ENCODE measurements at regions not wholly inside any gene's neighbourhood (a gene's known extent, or its start where the extent isn't known, plus 50 kb on each side); places are given as distances from the start of the nearest gene placed in this dataset.

DNA sequence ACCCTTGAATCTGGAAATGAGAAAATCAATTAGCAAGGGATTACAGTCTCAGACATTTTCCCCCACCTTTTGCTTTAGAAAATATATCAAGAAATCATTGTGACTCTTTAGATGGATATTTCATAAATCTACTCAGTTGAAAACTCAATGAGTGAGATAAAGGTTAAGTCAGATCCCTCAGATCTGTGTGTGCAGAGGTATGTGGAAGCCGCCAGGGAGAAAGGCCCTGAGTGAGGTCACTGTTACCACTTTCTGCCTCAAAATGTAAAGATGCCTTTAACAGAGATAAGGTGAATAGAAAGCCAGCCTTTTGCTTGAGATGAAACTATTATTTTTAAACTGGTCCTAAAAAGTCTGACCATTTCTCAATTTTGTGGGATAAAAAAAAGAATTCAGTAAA lies 225.6 kb upstream of the HES1 start:
- Histone ChIP-seq H3K4me3 (ENCODE audit: low read length in 2 of 2) (no peak overlapping the region), H3K27me3 (ENCODE audit: control insufficient read depth in 1 of 2, insufficient read depth in 2 of 2, low read length in 1 of 2) (no peaks in the 10 kb centered on the region), H3K9me3 (ENCODE audit: control insufficient read depth, low read length) (peaks cover 2% of the 10 kb centered on the region), H3K27ac (ENCODE audit: low read depth in 1 of 2, low read length in 2 of 2) (no peak overlapping the region), H3K4me1 (ENCODE audit: control insufficient read depth in 1 of 2, insufficient read depth in 2 of 2, low read length in 2 of 2) (no peaks in the 10 kb centered on the region), H3K36me3 (ENCODE audit: control insufficient read depth in 1 of 2, insufficient read depth in 2 of 2, low read length in 1 of 2) (no peaks in the 10 kb centered on the region)
- intact Hi-C loops (cut with DNase I): no loop called here
- no peak for DNase-seq
- no peak for ATAC-seq (ENCODE audit: low FRiP score)
- WGBS, 2 donors: 95 to 97% methylated on average over 1 of the region's 1 CpG

DNA sequence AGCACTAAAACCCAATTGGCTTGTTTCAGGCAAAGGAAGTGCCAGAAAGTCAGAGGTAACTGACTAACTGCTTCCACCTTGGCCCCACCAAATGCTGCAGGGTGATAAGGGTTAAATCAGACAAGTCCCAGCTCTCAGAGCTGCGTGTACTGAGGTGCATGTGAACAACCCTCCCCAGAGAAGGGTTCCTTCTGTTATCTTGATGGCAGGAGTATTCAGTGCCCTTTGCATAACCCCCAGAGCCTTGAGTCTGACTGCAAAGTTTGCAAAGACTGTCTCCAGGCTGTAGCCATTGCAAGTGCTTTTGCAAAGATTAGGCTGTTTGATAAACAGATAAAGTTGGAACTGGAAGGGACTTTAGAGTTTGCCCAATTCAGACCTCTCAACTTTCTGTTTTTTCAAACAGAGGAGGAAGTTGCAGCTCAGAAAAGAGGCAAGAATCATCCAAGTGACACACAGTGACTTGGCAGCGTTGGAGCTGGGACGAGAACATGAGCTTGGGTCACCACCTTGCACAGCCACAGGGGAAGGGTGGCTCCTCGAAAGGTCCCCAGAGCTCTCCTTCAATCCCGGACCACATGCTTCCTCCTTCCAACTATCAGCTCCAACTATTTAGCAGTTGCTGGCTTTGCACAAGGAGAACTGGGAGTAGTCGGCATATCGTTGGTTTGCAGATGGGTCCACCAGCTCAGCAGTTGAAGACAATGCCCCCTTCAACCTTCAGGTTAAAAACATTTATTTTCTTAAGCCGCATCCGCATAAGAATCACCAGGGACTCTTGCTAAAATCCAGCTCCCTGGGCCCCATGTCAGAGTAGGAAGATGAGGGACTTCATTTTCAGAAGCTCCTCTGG lies 224.8 kb upstream of the HES1 start:
- H3K27me3 ChIP-seq (ENCODE audit: control insufficient read depth in 1 of 2, insufficient read depth in 2 of 2, low read length in 1 of 2): no peaks in the 10 kb centered on the region
- H3K9me3 ChIP-seq (ENCODE audit: control insufficient read depth, low read length): peaks cover 2% of the 10 kb centered on the region
- ATAC-seq (ENCODE audit: low FRiP score) (peak; percentile 17), DNase-seq (no peak)
- no peaks in the 10 kb centered on the region for H3K4me1 ChIP-seq (ENCODE audit: control insufficient read depth in 1 of 2, insufficient read depth in 2 of 2, low read length in 2 of 2)
- H3K4me3 ChIP-seq (ENCODE audit: low read length in 2 of 2): no peak overlapping the region
- H3K27ac ChIP-seq (ENCODE audit: low read depth in 1 of 2, low read length in 2 of 2): no peak overlapping the region
- H3K36me3 ChIP-seq (ENCODE audit: control insufficient read depth in 1 of 2, insufficient read depth in 2 of 2, low read length in 1 of 2): no peaks in the 10 kb centered on the region
- 27 to 36% methylated on average over 9 of the region's 9 CpGs for WGBS, 2 donors
- intact Hi-C loops (cut with DNase I): no loop called here

DNA sequence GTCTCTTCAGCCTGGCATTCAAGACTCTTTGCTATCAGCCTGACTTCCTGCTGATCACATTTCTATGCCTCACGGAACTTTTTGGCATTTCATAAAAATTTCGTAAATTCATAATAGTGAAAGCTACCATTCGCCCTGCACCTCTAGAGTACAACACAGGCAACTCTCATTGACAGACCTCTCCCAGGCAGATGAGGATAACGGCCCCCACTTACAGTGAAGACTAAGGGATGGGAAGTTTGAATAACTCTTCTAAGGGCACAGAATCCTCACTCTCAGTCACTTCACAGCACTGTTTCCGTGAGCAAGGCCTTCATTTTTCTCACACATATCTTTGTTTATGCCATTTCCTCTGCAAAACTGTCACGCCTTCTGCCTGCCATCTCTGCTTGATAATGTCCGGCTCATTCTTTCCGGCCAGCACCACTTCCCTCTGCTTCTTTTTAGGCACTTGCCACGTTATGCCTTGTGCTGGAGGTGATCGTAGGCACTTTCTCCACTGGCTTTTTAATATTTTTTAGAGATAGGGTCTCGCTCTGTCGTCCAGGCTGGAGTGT lies 224.1 kb upstream of the HES1 start:
- Histone ChIP-seq H3K27me3 (ENCODE audit: control insufficient read depth in 1 of 2, insufficient read depth in 2 of 2, low read length in 1 of 2) (no peaks in the 10 kb centered on the region), H3K36me3 (ENCODE audit: control insufficient read depth in 1 of 2, insufficient read depth in 2 of 2, low read length in 1 of 2) (no peaks in the 10 kb centered on the region), H3K4me3 (ENCODE audit: low read length in 2 of 2) (no peak overlapping the region), H3K9me3 (ENCODE audit: control insufficient read depth, low read length) (peaks cover 2% of the 10 kb centered on the region), H3K4me1 (ENCODE audit: control insufficient read depth in 1 of 2, insufficient read depth in 2 of 2, low read length in 2 of 2) (no peaks in the 10 kb centered on the region), H3K27ac (ENCODE audit: low read depth in 1 of 2, low read length in 2 of 2) (no peak overlapping the region)
- ATAC-seq (ENCODE audit: low FRiP score) (no peak), DNase-seq (no peak)
- intact Hi-C loops (cut with DNase I): no loop called here
- 94% methylated on average over 12 of the region's 12 CpGs for WGBS, 2 donors

DNA sequence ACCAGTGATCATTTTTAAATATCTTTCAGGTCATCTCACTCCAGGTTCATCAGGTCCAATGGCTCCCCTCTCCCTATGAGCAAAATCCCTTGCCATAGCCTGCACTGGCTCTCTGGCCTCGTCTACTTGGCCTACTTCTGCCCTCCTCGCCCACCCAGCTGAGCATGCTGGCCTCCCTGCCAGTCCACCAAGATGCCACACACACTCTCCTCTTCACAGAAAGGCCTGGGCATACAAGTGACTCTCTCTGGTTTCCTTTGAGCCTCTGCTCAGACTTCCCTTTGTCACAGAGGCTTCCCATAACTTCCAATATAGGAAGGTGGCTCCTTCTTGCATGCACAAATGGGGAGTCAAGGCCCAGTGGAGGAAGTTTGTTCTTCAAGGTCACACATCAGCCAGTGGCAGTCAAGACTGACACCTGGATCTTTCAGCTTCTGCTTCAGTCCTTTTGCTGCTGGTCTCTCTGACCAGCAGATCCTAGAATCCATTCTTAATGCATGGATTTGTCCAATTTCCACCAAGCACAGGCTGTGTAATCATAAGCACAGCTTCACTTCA lies 223.2 kb upstream of the HES1 start:
- 92 to 94% methylated on average over 2 of the region's 2 CpGs for WGBS, 2 donors
- H3K9me3 ChIP-seq (ENCODE audit: control insufficient read depth, low read length): peaks cover 2% of the 10 kb centered on the region
- ATAC-seq (ENCODE audit: low FRiP score): no peak
- no peaks in the 10 kb centered on the region for H3K36me3 ChIP-seq (ENCODE audit: control insufficient read depth in 1 of 2, insufficient read depth in 2 of 2, low read length in 1 of 2)
- intact Hi-C loops (cut with DNase I): no loop called here
- H3K27ac ChIP-seq (ENCODE audit: low read depth in 1 of 2, low read length in 2 of 2): no peak overlapping the region
- DNase-seq: no peak
- no peak overlapping the region for H3K4me3 ChIP-seq (ENCODE audit: low read length in 2 of 2)
- H3K4me1 ChIP-seq (ENCODE audit: control insufficient read depth in 1 of 2, insufficient read depth in 2 of 2, low read length in 2 of 2): no peaks in the 10 kb centered on the region
- H3K27me3 ChIP-seq (ENCODE audit: control insufficient read depth in 1 of 2, insufficient read depth in 2 of 2, low read length in 1 of 2): no peaks in the 10 kb centered on the region

DNA sequence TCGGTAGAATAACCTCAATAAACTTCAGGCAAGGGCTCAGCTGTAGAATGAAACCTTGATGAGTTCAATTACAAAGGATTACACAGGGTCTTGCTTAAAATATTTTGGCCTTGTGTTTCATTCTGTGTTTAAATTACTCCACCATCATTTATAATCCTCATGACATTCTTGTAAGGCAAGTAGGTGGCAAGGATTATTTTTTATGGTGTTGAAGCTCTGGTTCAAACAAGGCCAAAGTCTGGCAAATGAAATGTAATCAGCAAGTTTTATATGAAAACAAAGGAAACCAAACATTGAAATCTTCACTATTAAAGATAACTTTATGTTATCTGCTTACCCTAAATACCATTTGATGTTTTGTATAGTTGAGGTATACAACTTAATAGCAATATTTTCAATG lies 221.3 kb upstream of the HES1 start:
- ATAC-seq (ENCODE audit: low FRiP score) (no peak), DNase-seq (no peak)
- no peak overlapping the region for H3K4me3 ChIP-seq (ENCODE audit: low read length in 2 of 2)
- H3K27ac ChIP-seq (ENCODE audit: low read depth in 1 of 2, low read length in 2 of 2): no peak overlapping the region
- 95% methylated on average over 1 of the region's 1 CpG for WGBS, 2 donors
- H3K36me3 ChIP-seq (ENCODE audit: control insufficient read depth in 1 of 2, insufficient read depth in 2 of 2, low read length in 1 of 2): no peaks in the 10 kb centered on the region
- no peaks in the 10 kb centered on the region for H3K9me3 ChIP-seq (ENCODE audit: control insufficient read depth, low read length)
- no peaks in the 10 kb centered on the region for H3K27me3 ChIP-seq (ENCODE audit: control insufficient read depth in 1 of 2, insufficient read depth in 2 of 2, low read length in 1 of 2)
- H3K4me1 ChIP-seq (ENCODE audit: control insufficient read depth in 1 of 2, insufficient read depth in 2 of 2, low read length in 2 of 2): no peaks in the 10 kb centered on the region
- intact Hi-C loops (cut with DNase I): no loop called here

DNA sequence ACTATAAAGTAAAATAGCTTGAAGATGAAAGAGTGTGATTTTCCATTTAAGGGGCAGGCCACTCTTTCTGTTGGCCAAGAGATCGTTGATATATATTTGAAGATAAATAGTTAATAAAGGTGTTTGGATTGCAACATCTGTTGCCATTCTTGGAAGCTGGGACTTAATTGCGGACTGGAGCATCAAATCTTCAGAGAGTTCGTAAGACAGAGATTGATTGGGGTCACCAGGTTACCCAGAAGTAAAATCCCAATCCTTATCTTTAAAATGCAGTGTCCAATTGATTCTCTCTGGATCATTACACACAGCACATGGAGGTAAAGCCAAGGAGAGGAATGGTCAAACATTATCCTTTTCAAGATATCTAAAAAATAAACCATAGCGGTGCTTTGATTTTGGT lies 220.8 kb upstream of the HES1 start:
- no peaks in the 10 kb centered on the region for H3K36me3 ChIP-seq (ENCODE audit: control insufficient read depth in 1 of 2, insufficient read depth in 2 of 2, low read length in 1 of 2)
- H3K27ac ChIP-seq (ENCODE audit: low read depth in 1 of 2, low read length in 2 of 2): no peak overlapping the region
- 96% methylated on average over 4 of the region's 4 CpGs for WGBS, 2 donors
- H3K27me3 ChIP-seq (ENCODE audit: control insufficient read depth in 1 of 2, insufficient read depth in 2 of 2, low read length in 1 of 2): no peaks in the 10 kb centered on the region
- DNase-seq: no peak
- H3K4me1 ChIP-seq (ENCODE audit: control insufficient read depth in 1 of 2, insufficient read depth in 2 of 2, low read length in 2 of 2): no peaks in the 10 kb centered on the region
- no peaks in the 10 kb centered on the region for H3K9me3 ChIP-seq (ENCODE audit: control insufficient read depth, low read length)
- intact Hi-C loops (cut with DNase I): no loop called here
- ATAC-seq (ENCODE audit: low FRiP score): no peak
- no peak overlapping the region for H3K4me3 ChIP-seq (ENCODE audit: low read length in 2 of 2)

DNA sequence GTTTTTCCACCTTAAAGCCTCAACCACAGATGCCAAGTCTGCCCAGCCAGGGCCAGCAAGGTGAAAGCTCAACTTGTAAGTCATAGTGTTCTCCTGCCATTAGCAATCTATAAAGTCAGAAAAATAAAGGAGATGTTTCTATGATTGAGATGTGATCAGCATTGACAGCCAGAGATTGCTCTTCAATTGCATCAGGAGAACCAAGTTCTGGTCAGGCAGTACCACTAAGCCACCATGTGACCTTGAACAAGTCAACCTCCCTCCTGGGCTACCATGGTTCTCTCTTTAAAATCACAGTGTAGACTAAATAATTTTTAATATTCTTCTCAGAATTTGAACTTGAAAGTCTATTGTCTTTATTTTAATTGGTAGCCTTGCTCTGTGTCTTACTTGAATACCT lies 220.3 kb upstream of the HES1 start:
- no peaks in the 10 kb centered on the region for H3K4me1 ChIP-seq (ENCODE audit: control insufficient read depth in 1 of 2, insufficient read depth in 2 of 2, low read length in 2 of 2)
- no peaks in the 10 kb centered on the region for H3K36me3 ChIP-seq (ENCODE audit: control insufficient read depth in 1 of 2, insufficient read depth in 2 of 2, low read length in 1 of 2)
- intact Hi-C loops (cut with DNase I): no loop called here
- no peak for DNase-seq
- no peak overlapping the region for H3K4me3 ChIP-seq (ENCODE audit: low read length in 2 of 2)
- H3K27ac ChIP-seq (ENCODE audit: low read depth in 1 of 2, low read length in 2 of 2): no peak overlapping the region
- ATAC-seq (ENCODE audit: low FRiP score): no peak
- no peaks in the 10 kb centered on the region for H3K27me3 ChIP-seq (ENCODE audit: control insufficient read depth in 1 of 2, insufficient read depth in 2 of 2, low read length in 1 of 2)
- H3K9me3 ChIP-seq (ENCODE audit: control insufficient read depth, low read length): no peaks in the 10 kb centered on the region

DNA sequence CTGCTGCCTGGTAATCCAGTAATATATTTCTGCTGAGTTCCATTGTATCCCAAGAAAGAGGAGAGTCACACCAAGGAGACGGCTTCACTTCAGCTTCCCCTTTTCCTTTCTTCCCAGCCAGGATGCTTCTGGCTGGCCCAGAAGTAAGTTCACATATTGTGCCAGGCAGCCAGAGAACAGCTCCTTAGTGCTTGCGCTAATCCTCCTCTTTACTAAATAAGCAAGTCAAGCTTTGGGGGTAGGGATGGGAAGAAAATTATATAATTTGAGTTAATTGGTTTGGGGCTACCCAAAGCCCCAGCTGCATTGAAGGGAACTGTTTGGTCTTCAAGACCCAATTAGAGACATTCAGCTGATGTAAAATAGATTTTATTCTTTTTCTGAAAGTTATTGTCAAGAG lies 218.8 kb upstream of the HES1 start:
- ATAC-seq (ENCODE audit: low FRiP score): no peak
- 80 to 91% methylated on average over 2 of the region's 2 CpGs for WGBS, 2 donors
- no peaks in the 10 kb centered on the region for H3K9me3 ChIP-seq (ENCODE audit: control insufficient read depth, low read length)
- intact Hi-C loops (cut with DNase I): no loop called here
- no peak overlapping the region for H3K27ac ChIP-seq (ENCODE audit: low read depth in 1 of 2, low read length in 2 of 2)
- H3K4me3 ChIP-seq (ENCODE audit: low read length in 2 of 2): no peak overlapping the region
- H3K4me1 ChIP-seq (ENCODE audit: control insufficient read depth in 1 of 2, insufficient read depth in 2 of 2, low read length in 2 of 2): no peaks in the 10 kb centered on the region
- no peaks in the 10 kb centered on the region for H3K36me3 ChIP-seq (ENCODE audit: control insufficient read depth in 1 of 2, insufficient read depth in 2 of 2, low read length in 1 of 2)
- no peak for DNase-seq
- no peaks in the 10 kb centered on the region for H3K27me3 ChIP-seq (ENCODE audit: control insufficient read depth in 1 of 2, insufficient read depth in 2 of 2, low read length in 1 of 2)

DNA sequence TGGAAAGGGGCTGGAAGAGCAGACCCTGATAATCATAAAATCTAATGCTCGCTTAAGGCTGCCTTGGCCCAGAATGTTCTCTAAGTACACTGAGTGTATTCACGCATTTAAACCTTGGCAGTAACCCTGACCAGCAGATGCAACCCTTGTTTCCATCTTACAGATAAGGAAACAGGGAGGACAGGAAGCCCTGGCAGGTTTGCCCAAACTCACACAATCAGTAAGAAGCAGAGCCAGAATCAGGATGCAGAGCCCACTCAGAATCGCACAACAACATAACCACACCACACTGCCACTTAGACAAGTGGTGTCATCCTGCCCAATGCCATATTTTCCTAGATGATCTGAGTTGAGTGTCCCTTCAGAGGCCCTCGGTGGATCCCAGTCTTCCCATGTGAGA lies 214.5 kb upstream of the HES1 start:
- no peak for ATAC-seq (ENCODE audit: low FRiP score)
- Histone ChIP-seq H3K4me3 (ENCODE audit: low read length in 2 of 2) (no peak overlapping the region), H3K27ac (ENCODE audit: low read depth in 1 of 2, low read length in 2 of 2) (no peak overlapping the region), H3K4me1 (ENCODE audit: control insufficient read depth in 1 of 2, insufficient read depth in 2 of 2, low read length in 2 of 2) (no peaks in the 10 kb centered on the region), H3K27me3 (ENCODE audit: control insufficient read depth in 1 of 2, insufficient read depth in 2 of 2, low read length in 1 of 2) (no peaks in the 10 kb centered on the region), H3K9me3 (ENCODE audit: control insufficient read depth, low read length) (peaks cover 18% of the 10 kb centered on the region), H3K36me3 (ENCODE audit: control insufficient read depth in 1 of 2, insufficient read depth in 2 of 2, low read length in 1 of 2) (no peaks in the 10 kb centered on the region)
- intact Hi-C loops (cut with DNase I): no loop called here
- DNase-seq: no peak
- WGBS, 2 donors: 94 to 95% methylated on average over 4 of the region's 4 CpGs

Measured in aorta (tissue), 5 donors.